ENCODE measurements at regions not wholly inside any gene's neighbourhood (a gene's known extent, or its start where the extent isn't known, plus 50 kb on each side); places are given as distances from the start of the nearest gene placed in this dataset.

GRCh38 chr12:34597548-34598351 lies 575.5 kb downstream of the ALG10 start:
- ATAC-seq, result no peak
- in situ Hi-C loops (cut with MboI) (loop anchor here (10.0 to 25.0 kb wide), 2 partner anchors 47 to 310 kb away; no protein-coding TSS in a partner anchor), intact Hi-C loops (cut with micrococcal nuclease; ENCODE audit: unreplicated experiment) (no loop called here)
- H3K4me3 ChIP-seq, result no peak overlapping the region
- H2AFZ ChIP-seq (ENCODE audit: control insufficient read depth, low read depth, low read length), result no peak overlapping the region
- TF ChIP-seq LARP7 (IDR thresholded peaks at IDR 0.05) (no peak), EP300 (IDR thresholded peaks at IDR 0.05; ENCODE audit: borderline replicate concordance in 1 of 2, control insufficient read depth in 1 of 2, low read depth in 2 of 2, low read length in 2 of 2) (no peak), CREB1 (IDR thresholded peaks at IDR 0.05; ENCODE audit: low read depth) (no peak), ELK1 (IDR thresholded peaks at IDR 0.05; ENCODE audit: low read depth, low read length) (no peak), CEBPZ (IDR thresholded peaks at IDR 0.05; ENCODE audit: low read depth, low read length) (no peak), YBX1 (IDR thresholded peaks at IDR 0.05) (no peak), ZNF217 (IDR thresholded peaks at IDR 0.05) (no peak)
- no peak overlapping the region for H3K27ac ChIP-seq (ENCODE audit: control insufficient read depth, insufficient read depth)
- H3K27me3 ChIP-seq (replicated peaks in 1 of 2; ENCODE audit: control insufficient read depth in 2 of 2, insufficient read depth in 2 of 2, low read length in 1 of 2), result no peaks in the 10 kb centered on the region
- WGBS (ENCODE audit: insufficient coverage, insufficient replicate concordance, low lambda C conversion rate, missing lambda C conversion rate), result 37% methylated on average over 21 of the region's 21 CpGs
- FAIRE-seq, result no peak
- CTCF ChIA-PET, result no interaction called here
- DNase-seq (ENCODE audit: low read depth, low spot score), result no peak
- no peaks in the 10 kb centered on the region for H3K4me1 ChIP-seq (ENCODE audit: control insufficient read depth, insufficient read depth, low read length)
- H3K4me2 ChIP-seq (ENCODE audit: control insufficient read depth, insufficient read depth), result no peak overlapping the region
- no peak overlapping the region for H3K9ac ChIP-seq (ENCODE audit: control insufficient read depth, insufficient read depth, low read length)
- SMC1A ChIA-PET (ENCODE audit: uncharacterized antibody, unreplicated experiment), result no interaction called here
- RAD21 ChIA-PET (ENCODE audit: unreplicated experiment), result no interaction called here
- no peaks in the 10 kb centered on the region; the same call in 2 of the 3 replicates for H3K9me3 ChIP-seq (replicated peaks; ENCODE audit: control insufficient read depth, insufficient read depth, low read length)
- H3K36me3 ChIP-seq (ENCODE audit: control insufficient read depth in 2 of 2, insufficient read depth in 2 of 2, low read length in 1 of 2), result no peaks in the 10 kb centered on the region
- H3K79me2 ChIP-seq (ENCODE audit: control insufficient read depth, insufficient read depth, low read length), result no peaks in the 10 kb centered on the region
- H4K20me1 ChIP-seq (ENCODE audit: control insufficient read depth, insufficient read depth), result no peaks in the 10 kb centered on the region
- BruUV-seq (replicated peaks), result no TSS peak
- POLR2A ChIA-PET, result no interaction called here

Data from GM12878 (cell line).